Fibroblast of lung (primary cell): ENCODE measurements at regions not wholly inside any gene's neighbourhood (a gene's known extent, or its start where the extent isn't known, plus 50 kb on each side); places are given as distances from the start of the nearest gene placed in this dataset.
A peak's percentile ranks its signal among the peaks of the same experiment; 100 is the strongest.
"Not testable (repeated sequence)": the region's sequence is repeated elsewhere in the genome, so short reads cannot be mapped to it uniquely, and the experiment has no call there.

Source experiments
- DNase-seq, 2 donors: peaks; one replicate each; pipeline versions ENCODE4 v3.0.0 to v3.0.0-alpha.2; 2010; ENCODE audit warnings: low read depth in 2 of 2
- H2AFZ ChIP-seq: 2 replicates; pipeline ENCODE4 v1.5.1; 2012; ENCODE audit warnings: low read length, control low read depth, inconsistent platforms
- H3K27ac ChIP-seq: 2 replicates; pipeline ENCODE4 v1.5.1; 2011; ENCODE audit warnings: low read length, control low read depth; ENCODE audit not compliant: insufficient read depth
- H3K27me3 ChIP-seq: 2 replicates; pipeline ENCODE4 v1.5.1; 2011; ENCODE audit warnings: mild to moderate bottlenecking, low read length; ENCODE audit not compliant: control insufficient read depth, insufficient read depth
- H3K36me3 ChIP-seq: 2 replicates; pipeline ENCODE4 v1.5.1; 2011; ENCODE audit warnings: low read length; ENCODE audit not compliant: control insufficient read depth, insufficient read depth
- H3K4me1 ChIP-seq: 2 replicates; pipeline ENCODE4 v1.5.1; 2011; ENCODE audit warnings: low read length; ENCODE audit not compliant: control insufficient read depth, insufficient read depth; ENCODE audit errors: extremely low read depth
- H3K4me2 ChIP-seq: 2 replicates; pipeline ENCODE4 v1.5.1; 2011; ENCODE audit warnings: low read length, control low read depth; ENCODE audit not compliant: insufficient read depth; ENCODE audit errors: extremely low read depth
- H3K4me3 ChIP-seq, 4 experiments: fragments of 200-600 bp in 1 of 4; sonication (generic) in 1 of 4; replicated peaks in 1 of 4; 2 replicates each; pipeline ENCODE4 v1.5.1; 2011 to 2016; ENCODE audit warnings: low read length in 4 of 4, low read depth in 3 of 4, mild to moderate bottlenecking in 3 of 4, control low read depth in 2 of 4, inconsistent platforms in 1 of 4, mixed read lengths in 1 of 4; ENCODE audit not compliant: insufficient read depth in 1 of 4; ENCODE audit errors: control extremely low read depth in 1 of 4
- H3K79me2 ChIP-seq: 2 replicates; pipeline ENCODE4 v1.5.1; 2012; ENCODE audit warnings: mild to moderate bottlenecking, low read length, inconsistent platforms; ENCODE audit not compliant: control insufficient read depth, insufficient read depth
- H3K9ac ChIP-seq: 2 replicates; pipeline ENCODE4 v1.5.1; 2011; ENCODE audit warnings: mild to moderate bottlenecking, low read length, control low read depth; ENCODE audit not compliant: insufficient read depth
- H3K9me3 ChIP-seq: 2 replicates; pipeline ENCODE4 v1.5.1; 2012; ENCODE audit warnings: low read depth, low read length; ENCODE audit not compliant: control insufficient read depth, insufficient read depth
- H4K20me1 ChIP-seq: 2 replicates; pipeline ENCODE4 v1.5.1; 2011; ENCODE audit warnings: low read length; ENCODE audit not compliant: control insufficient read depth, insufficient read depth; ENCODE audit errors: extremely low read depth
- EZH2 ChIP-seq: IDR thresholded peaks from 2 replicates; pipeline ENCODE4 v1.5.1; 2012; ENCODE audit warnings: low read length, control low read depth, mild to moderate bottlenecking; ENCODE audit errors: missing control alignments
- TF ChIP-seq, protein P1 (sequence below), 2 donors: IDR thresholded peaks in 1 of 2; conservative IDR thresholded peaks in 1 of 2; 1 replicate in 1 of 2; 2 replicates in 1 of 2; pipeline ENCODE4 v1.5.1; 2011 to 2012; ENCODE audit warnings: low read length in 2 of 2, control low read depth in 1 of 2, inconsistent platforms in 1 of 2, low read depth in 1 of 2, mild to moderate bottlenecking in 1 of 2

GRCh38 chr4:85127653-85128052 is 161.2 kb upstream of the WDFY3 start:
- Histone ChIP-seq H3K27ac (no peak overlapping the region), H3K9ac (no peak overlapping the region), H3K79me2 (no peaks in the 10 kb centered on the region), H3K4me3 (no peak overlapping the region), H2AFZ (peak overlapping the region; percentile 17), H3K4me1 (no peaks in the 10 kb centered on the region), H3K36me3 (no peaks in the 10 kb centered on the region), H3K4me2 (no peak overlapping the region), H4K20me1 (no peaks in the 10 kb centered on the region), H3K9me3 (no peaks in the 10 kb centered on the region), H3K27me3 (no peaks in the 10 kb centered on the region)
- TF ChIP-seq, protein P1, sequence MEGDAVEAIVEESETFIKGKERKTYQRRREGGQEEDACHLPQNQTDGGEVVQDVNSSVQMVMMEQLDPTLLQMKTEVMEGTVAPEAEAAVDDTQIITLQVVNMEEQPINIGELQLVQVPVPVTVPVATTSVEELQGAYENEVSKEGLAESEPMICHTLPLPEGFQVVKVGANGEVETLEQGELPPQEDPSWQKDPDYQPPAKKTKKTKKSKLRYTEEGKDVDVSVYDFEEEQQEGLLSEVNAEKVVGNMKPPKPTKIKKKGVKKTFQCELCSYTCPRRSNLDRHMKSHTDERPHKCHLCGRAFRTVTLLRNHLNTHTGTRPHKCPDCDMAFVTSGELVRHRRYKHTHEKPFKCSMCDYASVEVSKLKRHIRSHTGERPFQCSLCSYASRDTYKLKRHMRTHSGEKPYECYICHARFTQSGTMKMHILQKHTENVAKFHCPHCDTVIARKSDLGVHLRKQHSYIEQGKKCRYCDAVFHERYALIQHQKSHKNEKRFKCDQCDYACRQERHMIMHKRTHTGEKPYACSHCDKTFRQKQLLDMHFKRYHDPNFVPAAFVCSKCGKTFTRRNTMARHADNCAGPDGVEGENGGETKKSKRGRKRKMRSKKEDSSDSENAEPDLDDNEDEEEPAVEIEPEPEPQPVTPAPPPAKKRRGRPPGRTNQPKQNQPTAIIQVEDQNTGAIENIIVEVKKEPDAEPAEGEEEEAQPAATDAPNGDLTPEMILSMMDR (conservative IDR thresholded peaks at IDR 0.05 in 1 of 2, IDR thresholded peaks at IDR 0.05 in 1 of 2; ENCODE audit: low read depth in 1 of 2, low read length in 2 of 2), result peak; percentile 44 to 47
- no peak for TF ChIP-seq EZH2
- DNase-seq, result peak; percentile 17 to 29

DNA sequence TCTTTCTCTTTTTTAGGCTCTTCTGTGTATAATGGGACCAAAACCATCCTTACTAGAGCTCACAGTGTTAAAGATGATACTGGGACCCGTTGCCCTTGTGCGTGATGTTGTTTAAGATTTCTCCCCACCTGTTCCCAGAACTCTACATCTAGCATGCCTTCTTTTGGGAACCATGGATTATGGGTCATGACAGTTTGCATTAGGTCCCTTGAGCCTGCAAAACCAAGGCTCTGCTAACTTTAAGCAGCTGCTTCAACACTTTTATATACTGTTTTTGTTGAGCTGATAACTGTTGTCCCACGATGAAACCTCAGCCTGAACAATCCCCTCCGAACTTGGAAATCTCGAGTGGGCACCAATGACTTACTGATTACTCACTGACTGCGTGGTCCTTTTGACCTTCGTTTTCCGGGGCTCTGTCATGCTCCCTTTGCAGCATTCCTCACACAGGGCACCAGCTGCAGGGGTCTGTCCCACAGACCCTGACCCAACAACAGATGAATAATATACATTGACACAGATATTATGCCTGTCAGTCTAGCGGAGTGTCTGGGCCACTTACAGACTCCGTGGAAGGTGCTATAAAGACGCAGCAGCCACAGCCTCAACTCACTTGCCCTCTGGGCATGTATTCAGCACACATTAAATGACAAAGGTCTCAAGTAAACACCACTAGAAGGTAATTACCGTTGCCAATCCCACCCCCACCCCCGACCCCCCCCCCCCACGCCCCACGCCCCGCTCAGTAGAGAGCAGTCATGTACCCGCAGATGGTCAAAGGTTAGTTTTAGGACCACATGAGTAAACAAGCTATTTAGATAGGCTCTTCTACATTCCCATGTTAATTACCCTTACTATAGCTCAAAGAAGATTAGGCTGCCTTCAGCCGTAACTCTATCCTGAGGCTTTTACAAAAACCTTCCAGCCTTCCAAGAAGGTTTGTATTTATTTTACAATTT is 162.0 kb upstream of the WDFY3 start:
- Histone ChIP-seq H3K4me3 (no peak overlapping the region), H4K20me1 (no peaks in the 10 kb centered on the region), H3K9ac (no peak overlapping the region), H3K9me3 (no peaks in the 10 kb centered on the region), H2AFZ (no peak overlapping the region), H3K79me2 (no peaks in the 10 kb centered on the region), H3K27me3 (no peaks in the 10 kb centered on the region), H3K4me1 (no peaks in the 10 kb centered on the region), H3K4me2 (no peak overlapping the region), H3K27ac (no peak overlapping the region), H3K36me3 (no peaks in the 10 kb centered on the region)
- TF ChIP-seq, protein P1 (conservative IDR thresholded peaks at IDR 0.05 in 1 of 2, IDR thresholded peaks at IDR 0.05 in 1 of 2; ENCODE audit: low read depth in 1 of 2, low read length in 2 of 2), result no peak
- TF ChIP-seq EZH2, result no peak
- no peak for DNase-seq

GRCh38 chr4:85129354-85130125 is 163.1 kb upstream of the WDFY3 start:
- H2AFZ ChIP-seq, result not testable (repeated sequence)

More at GRCh38 chr4:85129354-85130125, 163.1 kb upstream of the WDFY3 start:
- not testable (repeated sequence) for H3K36me3 ChIP-seq, H3K27ac ChIP-seq, H4K20me1 ChIP-seq, H3K4me1 ChIP-seq, DNase-seq, H3K79me2 ChIP-seq, H3K4me3 ChIP-seq, H3K9me3 ChIP-seq, H3K4me2 ChIP-seq, H3K9ac ChIP-seq, H3K27me3 ChIP-seq
